ENCODE measurements at regions not wholly inside any gene's neighbourhood (a gene's known extent, or its start where the extent isn't known, plus 50 kb on each side); places are given as distances from the start of the nearest gene placed in this dataset.
A peak's percentile ranks its signal among the peaks of the same experiment; 100 is the strongest.

DNA sequence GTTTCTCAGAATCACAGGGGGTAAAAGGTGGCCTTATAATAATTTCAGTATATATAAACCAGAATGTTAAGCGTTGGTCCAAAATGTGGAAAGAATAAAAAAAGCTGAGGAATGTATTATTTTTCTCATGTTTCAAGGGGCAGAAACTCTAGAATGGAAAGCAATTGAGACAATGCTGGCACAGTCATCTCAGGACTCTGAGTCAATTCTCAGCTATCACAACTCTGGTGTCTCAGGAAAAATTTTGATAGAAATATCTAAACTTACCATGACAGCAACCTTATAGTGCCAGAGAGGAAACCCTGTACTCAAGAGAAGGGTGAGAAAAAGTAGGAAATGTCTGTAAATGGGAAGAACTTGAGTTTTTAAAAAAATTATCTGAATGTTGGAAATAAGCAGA, 1189.4 kb upstream of the NUDT12 start:
- in situ Hi-C loops (cut with HindIII; ENCODE audit: low sequenced_read_pairs) = no loop called here
- no peak for DNase-seq (ENCODE audit: low spot score)

DNA sequence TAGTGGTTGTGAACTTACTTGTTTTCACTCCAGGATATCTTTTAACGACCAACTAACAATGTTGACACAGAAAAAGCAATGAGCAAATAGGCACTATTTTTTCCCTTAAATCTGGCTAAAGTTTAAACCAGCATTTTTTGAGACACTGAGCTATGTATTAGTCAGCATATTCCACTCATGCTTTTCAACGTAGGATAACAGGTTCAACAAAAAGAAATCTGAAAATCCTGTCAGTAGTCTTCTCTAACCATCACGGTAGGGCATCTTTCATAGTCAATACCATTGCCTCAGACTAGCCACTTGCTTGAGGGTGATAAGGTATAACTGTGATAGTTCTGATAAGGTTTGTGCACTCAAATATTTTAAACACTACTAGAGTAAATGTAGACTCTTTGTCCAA, 1177.3 kb upstream of the NUDT12 start:
- DNase-seq (ENCODE audit: low spot score) = no peak
- in situ Hi-C loops (cut with HindIII; ENCODE audit: low sequenced_read_pairs) = no loop called here

DNA sequence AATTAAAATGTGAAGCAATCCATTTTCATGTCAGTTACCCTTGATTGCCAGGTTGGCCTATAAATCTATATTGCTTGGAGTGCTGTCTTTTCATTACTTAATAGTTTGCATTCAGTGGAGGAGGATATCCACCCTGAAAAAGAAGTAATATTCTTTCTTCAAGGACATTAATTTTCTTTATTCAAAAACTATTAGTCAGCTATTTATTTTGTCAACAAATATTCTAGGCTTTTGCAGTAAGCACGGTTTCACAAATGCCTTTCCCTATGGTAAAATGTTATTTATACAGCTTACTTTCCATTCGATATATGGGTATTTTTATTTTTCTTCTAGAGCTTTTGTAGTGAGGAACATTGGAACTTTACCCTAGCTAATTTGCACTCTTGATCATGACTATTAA, 1176.9 kb upstream of the NUDT12 start:
- in situ Hi-C loops (cut with HindIII; ENCODE audit: low sequenced_read_pairs) = no loop called here
- no peak for DNase-seq (ENCODE audit: low spot score)

DNA sequence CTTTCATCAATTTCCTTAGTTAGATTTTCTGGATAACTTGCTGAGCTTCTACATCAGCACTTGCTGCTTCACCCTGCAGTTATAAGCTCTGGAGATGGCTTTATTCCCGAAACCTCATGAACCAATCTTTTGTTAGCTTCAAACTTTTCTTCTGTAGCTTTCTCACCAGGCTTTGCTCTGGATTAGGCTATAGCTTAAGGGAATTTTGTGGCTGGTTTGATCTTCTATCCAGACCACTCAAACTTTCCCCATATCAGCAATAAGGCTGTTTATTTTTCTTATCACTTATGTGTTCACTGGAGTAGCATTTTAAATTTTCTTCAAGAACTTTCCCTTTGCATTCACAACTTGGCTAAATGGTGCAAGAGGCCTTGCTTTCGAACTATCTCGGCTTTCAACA, 1173.5 kb upstream of the NUDT12 start:
- in situ Hi-C loops (cut with HindIII; ENCODE audit: low sequenced_read_pairs) = no loop called here

DNA sequence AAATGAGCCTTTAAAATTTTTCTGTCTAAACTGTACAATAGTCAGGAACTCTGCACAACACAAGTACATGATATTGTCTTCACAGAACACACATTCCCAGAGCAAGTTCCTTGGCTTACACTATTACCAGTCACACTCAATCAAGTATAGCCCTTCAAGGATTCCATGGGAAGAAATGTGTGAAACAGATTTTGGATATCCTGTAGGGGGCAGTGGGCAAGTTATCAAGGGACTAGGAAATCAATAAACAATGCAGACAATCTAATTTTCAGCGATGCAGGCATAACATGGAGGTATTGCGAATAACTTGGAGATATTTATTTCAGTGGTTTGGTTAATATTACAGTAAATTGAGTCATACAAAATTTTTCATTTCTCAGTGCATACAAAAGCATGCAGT, 1171.5 kb upstream of the NUDT12 start:
- no peak for DNase-seq (ENCODE audit: low spot score)

More for the DNA sequence above, 1173.5 kb upstream of the NUDT12 start:
- DNase-seq (ENCODE audit: low spot score) = no peak

DNA sequence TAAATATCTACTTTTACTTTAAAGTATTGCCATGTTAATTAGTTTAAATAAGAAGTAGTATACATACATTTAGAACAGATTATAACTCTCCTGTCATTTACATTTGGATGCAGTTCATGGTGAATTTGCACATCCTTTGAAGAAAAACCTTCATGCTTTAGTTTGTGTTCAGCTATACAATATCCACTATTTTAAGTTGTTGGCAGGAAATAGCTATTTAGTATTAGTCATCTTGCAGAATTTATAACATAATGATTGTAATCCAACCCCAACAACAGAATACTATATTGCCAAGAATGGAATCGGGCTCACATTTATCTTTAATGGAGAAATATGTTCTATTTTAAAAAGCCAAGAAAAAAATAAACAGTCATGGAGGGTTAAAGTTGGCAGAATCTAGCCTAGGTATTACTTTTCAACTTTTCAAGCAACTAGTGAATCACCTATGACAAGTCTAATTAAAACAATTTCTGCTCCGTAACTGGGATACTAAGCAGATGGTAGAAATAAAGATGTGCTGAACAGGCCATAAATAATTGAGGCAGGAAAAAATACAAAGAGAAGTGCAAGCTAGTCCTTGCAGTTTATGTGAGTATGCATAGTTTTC, 1170.6 kb upstream of the NUDT12 start:
- DNase-seq (ENCODE audit: low spot score) = no peak
- in situ Hi-C loops (cut with HindIII; ENCODE audit: low sequenced_read_pairs) = no loop called here

More for the DNA sequence above, 1171.5 kb upstream of the NUDT12 start:
- in situ Hi-C loops (cut with HindIII; ENCODE audit: low sequenced_read_pairs) = no loop called here

DNA sequence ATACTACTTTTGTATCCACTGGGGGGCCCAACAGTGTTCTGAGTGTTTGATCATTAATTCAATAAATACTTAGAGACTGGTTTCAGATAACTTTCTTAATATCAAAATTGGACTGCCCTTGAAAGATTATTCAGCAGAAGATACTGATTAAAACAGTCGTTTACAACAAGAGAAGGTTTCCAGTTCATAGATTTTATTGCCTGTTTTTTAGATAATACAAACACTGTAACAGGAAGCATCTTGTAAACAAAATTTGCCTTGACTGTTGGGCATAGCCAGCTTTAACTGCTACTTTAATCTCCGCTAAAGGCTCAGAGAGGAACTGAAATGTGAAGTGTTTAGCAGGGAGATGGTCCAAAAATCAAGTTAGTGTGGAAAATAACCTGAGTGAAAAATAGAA, 1168.7 kb upstream of the NUDT12 start:
- in situ Hi-C loops (cut with HindIII; ENCODE audit: low sequenced_read_pairs) = no loop called here
- DNase-seq (ENCODE audit: low spot score) = no peak

DNA sequence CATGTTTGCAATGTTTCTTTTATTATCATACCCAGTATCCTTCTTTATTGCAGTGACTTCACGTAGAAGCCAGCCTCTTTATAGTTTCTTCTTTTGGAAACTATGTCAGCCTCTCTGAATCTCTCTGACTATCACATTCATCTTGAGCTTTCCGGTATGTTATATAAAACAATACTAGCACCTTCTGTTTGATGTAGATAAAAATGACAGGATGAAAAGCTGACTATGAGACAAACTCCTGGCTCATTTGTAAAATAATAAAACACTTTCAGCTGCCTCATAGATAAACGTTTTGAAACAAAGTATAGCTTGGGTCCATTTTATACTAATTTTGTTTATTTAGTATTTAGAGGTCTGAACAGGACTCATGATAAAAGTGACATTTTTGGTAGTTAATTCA, 1145.4 kb upstream of the NUDT12 start:
- no peak for DNase-seq (ENCODE audit: low spot score)
- in situ Hi-C loops (cut with HindIII; ENCODE audit: low sequenced_read_pairs) = no loop called here

DNA sequence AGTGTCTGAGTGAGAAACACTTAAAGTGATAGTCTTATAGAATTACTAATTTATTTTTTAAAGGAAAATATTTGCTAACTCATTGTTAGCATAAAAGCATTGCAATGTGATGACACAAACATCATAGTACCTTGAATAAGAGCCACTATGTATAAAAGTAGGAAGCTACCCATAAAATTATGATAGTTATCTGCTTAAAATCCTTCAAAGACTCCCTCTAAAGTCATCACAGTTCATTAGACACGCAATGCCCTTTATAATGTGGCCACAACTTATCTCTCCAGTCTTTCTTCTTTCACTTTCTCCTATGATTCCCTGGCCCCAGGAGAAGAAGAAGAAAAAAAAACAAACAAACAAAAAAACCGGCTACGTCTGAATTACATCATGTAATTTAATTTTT, 1144.0 kb upstream of the NUDT12 start:
- DNase-seq (ENCODE audit: low spot score) = no peak
- in situ Hi-C loops (cut with HindIII; ENCODE audit: low sequenced_read_pairs) = no loop called here

DNA sequence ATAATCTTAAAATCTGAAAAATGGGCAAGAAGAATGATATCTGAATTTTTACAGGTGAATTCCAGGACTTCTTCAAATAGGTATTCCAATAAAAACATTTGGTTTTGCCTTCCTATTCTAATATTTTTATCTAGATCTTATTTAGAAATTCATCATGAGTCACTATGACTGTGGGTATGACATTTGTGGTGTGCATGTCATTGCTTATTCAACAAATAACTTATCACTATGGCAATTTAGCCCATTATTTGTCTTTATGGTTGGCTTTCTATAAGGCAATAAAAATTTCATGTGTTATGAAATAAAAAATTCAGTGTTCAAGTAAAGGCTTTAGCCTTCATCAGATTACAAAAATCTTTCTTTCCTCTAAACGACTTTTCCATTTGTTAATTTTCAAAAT, 1139.6 kb upstream of the NUDT12 start:
- no peak for DNase-seq (ENCODE audit: low spot score)
- in situ Hi-C loops (cut with HindIII; ENCODE audit: low sequenced_read_pairs) = no loop called here

DNA sequence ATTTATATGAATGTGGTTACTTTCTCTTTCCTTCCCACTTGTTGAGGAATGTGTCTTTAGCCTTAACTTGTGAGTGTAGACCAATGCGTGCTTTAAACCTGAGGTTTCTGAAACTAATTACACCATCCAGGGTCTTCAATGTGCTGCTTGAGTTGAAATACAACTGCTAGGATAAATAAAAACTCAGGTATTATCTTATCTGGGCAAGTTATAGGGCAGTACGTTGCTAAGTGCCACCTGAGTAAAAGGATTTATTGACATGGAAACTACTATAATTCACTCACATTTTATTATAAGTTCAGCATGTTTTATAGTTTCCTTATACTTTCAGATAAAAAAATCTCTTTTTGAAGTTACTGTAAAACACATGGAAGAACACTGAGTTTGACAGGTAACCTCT, 1136.8 kb upstream of the NUDT12 start:
- in situ Hi-C loops (cut with HindIII; ENCODE audit: low sequenced_read_pairs) = no loop called here
- no peak for DNase-seq (ENCODE audit: low spot score)

DNA sequence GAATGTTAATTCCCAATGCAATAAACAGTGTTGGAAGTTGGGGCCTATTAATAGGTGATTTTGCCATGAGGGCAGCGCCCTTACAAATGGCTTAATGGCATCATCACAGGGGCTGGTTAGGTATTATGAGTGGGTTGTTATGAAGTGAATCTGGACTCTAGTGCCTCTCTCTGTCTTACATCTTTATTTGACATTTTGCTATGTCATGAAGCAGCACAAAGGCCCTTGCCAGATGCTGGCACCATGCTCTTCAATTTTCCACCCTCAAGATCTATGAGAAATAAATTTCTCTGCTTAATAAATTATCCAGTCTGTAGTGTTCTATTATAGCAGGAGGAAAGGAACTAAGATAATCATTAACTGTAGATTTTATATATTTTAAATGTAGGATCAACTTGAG, 1098.7 kb upstream of the NUDT12 start:
- in situ Hi-C loops (cut with HindIII; ENCODE audit: low sequenced_read_pairs) = no loop called here
- no peak for DNase-seq (ENCODE audit: low spot score)

DNA sequence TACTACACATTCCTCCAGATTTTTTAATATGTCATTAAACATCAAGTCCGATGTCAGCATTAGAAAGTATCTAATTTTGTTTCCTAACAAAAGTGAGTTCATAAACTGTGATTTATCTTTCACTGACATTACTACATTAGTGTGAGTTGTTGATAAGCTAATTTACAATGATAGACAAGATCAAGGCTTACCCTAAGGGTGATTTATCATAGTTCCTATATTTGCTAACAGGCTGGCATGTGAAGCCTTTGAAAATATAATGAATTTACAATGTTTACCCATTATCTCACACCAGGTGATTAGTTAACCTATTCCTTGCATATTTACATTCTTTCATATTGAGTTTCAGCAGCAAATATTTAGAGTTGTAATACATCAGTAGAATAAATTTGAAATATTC, 1096.9 kb upstream of the NUDT12 start:
- no peak for DNase-seq (ENCODE audit: low spot score)
- in situ Hi-C loops (cut with HindIII; ENCODE audit: low sequenced_read_pairs) = no loop called here

DNA sequence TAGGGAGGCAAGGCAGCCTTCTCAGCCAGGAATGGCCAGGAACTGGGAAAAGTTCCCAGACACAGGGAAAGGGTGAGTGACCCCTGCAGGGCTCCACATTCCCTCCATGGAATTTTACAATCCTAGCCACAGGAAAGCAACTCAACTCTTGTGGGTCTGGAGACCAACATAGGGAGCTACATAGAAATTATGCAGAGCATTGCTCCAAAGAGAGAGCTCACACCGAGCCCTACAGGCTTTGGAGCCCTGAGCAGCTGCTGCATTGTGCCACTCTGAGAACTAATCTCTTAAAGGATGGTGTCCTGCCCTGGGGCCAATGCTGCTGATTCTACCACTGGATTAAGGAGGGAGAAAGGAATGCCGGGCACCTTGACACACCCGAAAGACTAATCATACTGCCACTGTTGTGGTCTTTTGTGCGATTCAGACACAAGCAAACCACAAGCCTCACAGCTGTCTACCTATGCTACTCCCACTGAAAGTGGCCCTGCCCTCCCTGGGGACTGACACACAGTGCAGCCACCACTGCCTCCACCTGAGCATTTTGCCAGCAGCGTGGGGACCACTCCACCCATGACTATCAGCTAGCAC, 1089.8 kb upstream of the NUDT12 start:
- in situ Hi-C loops (cut with HindIII; ENCODE audit: low sequenced_read_pairs) = no loop called here
- no peak for DNase-seq (ENCODE audit: low spot score)

DNA sequence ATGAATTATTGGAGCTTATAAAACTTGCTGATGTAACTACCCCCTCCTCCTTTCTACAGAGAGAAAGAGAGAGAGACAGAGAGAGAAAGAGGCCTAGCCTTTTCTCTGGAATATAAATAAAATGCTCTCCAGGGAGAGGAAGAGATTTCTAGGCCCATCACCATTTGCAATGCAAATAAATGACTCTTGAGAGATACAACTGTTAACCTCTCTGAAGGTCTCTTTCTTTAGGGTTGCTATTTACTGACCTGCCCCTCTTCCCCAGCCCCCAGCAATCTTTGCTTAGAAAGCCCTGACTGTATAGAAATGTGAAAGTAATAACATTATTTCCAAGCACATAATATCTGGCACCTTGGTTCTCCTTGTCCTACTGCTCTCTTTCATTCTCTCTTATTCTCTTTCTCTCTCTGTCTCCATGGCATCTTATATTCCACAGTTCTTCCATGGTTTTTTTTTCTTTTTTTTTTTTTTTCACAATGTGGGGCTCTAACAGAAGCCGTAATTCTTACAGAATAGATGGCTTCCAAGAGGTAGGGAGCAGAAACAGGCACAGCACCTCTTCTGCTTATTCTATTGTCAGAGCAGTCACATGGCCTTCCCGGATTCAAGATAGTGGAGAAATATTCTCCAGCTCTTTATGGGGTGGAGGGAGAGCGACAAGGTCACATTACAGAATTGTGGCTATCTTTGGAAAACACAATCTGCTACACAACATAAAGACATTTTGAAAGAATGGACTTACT, 1087.9 kb upstream of the NUDT12 start:
- in situ Hi-C loops (cut with HindIII; ENCODE audit: low sequenced_read_pairs) = no loop called here
- DNase-seq (ENCODE audit: low spot score) = no peak

DNA sequence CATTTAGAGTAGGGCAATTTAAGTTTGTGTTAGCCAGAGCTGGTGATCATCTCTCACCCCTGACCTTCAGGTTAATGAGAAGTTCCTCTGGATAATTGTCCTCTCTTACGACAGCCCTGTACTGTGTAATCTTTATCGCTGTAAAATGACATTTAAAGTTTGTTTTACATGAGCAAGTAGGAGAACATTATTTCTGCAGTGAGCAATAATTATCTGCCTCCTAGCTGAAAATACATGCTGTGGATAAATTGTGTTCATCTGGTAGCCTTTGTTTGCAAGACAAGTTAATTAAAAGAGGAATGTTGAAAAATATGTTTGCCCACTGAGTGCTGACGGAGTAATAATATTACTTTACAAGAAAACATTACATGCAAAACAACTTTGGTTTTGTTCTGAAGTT, 1083.8 kb upstream of the NUDT12 start:
- peak; percentile 26 for DNase-seq (ENCODE audit: low spot score)
- in situ Hi-C loops (cut with HindIII; ENCODE audit: low sequenced_read_pairs) = no loop called here

DNA sequence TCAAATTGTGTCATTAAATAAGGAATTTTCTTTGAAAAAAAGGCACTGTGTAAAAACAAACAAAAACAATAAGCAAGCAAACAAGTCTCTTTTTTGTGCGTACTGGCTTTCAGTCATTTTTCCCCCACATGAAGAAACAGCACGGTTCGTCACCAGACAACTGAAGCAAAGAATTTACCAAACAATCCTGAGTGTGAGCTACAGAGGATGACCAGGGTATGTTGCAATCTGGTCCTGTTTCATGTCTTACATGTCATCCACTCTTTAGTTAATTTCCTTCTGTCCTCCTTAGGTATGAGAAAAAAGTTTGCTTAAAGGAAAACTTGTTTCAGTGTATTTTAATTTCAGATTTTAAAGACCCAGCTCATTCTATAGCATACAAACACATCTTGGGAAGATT, 1080.7 kb upstream of the NUDT12 start:
- in situ Hi-C loops (cut with HindIII; ENCODE audit: low sequenced_read_pairs) = no loop called here
- DNase-seq (ENCODE audit: low spot score) = no peak

DNA sequence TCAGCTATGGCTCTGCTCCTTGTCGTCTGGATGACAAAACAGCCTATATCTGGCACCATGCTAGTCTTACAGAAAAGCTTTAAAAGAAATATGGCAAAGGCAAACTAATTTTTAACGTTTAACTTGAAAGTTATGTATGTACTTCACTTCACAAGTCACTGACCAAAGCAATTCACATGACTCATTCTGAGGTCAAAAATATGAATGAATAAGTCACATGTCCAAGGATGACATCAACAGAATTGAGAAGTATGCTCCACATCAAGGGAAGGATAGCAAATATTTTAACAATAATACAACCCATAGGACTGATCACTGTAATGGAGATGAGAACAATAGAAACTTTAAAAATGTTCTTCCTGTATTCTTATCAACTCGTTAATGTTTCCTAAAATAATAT, 1072.6 kb upstream of the NUDT12 start:
- in situ Hi-C loops (cut with HindIII; ENCODE audit: low sequenced_read_pairs) = no loop called here
- DNase-seq (ENCODE audit: low spot score) = no peak

DNA sequence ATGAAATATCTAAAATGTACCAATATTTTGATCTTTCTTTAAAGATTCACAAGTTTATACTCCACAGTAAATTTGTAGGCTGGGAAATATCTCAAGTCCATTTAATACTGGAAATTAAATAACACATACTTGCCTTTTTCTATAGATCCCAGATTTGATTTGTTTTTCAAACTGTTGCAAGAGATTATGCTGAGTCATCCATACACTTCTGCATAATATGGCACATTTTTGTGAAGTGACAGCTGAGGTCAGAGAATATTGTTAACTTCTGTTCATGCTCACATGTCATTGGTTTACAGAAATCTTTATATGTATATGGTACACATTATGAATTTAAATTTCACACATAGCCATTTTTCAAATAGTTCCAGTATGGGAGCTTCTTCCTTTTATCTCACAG, 1066.3 kb upstream of the NUDT12 start:
- DNase-seq (ENCODE audit: low spot score) = no peak
- in situ Hi-C loops (cut with HindIII; ENCODE audit: low sequenced_read_pairs) = no loop called here

DNA sequence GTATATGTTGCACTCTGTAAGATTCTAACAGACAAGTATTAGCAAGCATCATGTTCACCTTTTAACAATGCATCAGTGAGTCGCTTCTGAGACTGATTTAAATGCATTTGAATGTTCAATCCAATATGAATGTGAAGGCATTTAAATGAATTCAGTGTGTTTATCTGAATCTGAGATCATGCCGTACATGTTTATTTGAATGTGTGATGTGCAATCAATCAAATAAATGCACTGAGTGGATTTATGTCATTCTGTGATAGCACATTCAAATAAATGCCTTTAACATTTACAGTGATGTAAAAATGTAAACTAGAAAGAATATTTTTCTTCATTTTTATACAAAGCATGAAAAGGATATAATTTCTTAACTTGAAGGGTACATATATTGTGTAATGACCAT, 1063.5 kb upstream of the NUDT12 start:
- in situ Hi-C loops (cut with HindIII; ENCODE audit: low sequenced_read_pairs) = no loop called here
- DNase-seq (ENCODE audit: low spot score) = no peak

DNA sequence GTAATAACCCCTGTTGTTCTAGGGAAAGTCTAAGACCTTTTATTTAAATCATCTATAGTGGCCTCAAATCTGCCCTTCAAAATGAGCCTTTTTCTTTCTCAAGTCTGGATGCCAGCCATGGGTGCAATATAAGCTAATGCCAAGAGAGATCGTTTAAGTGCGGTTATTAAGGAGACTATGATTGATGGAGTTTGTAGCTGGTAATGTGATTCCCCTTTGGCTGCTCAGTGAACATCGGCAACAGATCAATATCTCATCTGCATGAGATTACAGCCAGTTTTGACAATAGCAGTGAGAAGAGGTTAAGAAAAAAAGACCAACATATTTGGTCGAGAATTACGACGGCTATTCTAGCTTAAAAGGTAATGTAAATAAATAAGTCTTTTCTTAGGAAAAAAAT, 1049.4 kb upstream of the NUDT12 start:
- in situ Hi-C loops (cut with HindIII; ENCODE audit: low sequenced_read_pairs) = no loop called here
- no peak for DNase-seq (ENCODE audit: low spot score)
